ENCODE measurements at regions not wholly inside any gene's neighbourhood (a gene's known extent, or its start where the extent isn't known, plus 50 kb on each side); places are given as distances from the start of the nearest gene placed in this dataset.

- DNase-seq (ENCODE audit: low read depth in 2 of 2), result no peak
These were observed 258.9 kb upstream of the TLE4 start for GRCh38 chr9:79312686-79313421.

GRCh38 chr9:79325501-79325900 is 246.3 kb upstream of the TLE4 start:
- no peak for DNase-seq (ENCODE audit: low read depth in 2 of 2)

- DNase-seq (ENCODE audit: low read depth in 2 of 2), result no peak
These were observed 241.9 kb upstream of the TLE4 start for GRCh38 chr9:79329861-79330260.

DNA sequence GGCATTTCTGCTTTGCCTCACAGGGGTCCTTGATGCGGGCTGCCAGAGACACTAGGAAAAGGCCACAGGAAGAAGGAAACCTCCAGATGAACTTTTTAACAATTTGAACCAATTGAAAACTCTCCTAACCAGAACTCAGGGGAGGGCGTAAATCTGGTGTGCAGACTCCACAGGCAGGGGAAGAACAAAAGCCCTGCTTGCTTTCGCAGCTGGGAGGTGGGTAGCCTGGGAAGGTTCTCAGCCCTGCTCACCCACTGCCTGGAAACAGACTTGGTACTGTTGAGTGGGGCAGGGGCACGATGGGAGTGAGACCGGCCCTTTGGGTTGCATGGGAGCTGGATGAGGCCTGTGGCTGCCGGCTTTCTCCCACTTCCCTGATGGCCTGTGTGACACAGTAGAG is 237.8 kb upstream of the TLE4 start:
- no peak for DNase-seq (ENCODE audit: low read depth in 2 of 2)

- no peak for DNase-seq (ENCODE audit: low read depth in 2 of 2)
These were observed 237.1 kb upstream of the TLE4 start for GRCh38 chr9:79334711-79335110.

DNA sequence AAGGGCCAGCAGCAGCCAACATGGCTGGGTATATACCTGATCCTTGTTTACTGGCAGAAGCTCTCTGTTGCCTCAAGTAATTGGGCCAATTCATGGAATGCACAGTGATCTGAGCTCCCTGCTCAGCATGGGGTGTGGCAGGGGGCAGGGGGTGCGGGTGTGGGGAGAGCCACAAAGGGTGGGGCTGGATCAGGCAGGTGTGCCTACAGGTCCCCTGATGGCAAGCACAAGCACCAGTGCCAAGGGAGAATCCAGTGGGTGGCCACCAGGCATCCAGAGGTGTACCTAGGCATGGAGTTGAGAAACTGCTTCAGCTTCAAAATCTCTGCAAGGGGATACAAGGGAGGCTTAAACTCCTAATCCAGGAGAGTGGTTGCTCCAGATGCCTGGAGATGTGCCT is 235.8 kb upstream of the TLE4 start:
- DNase-seq (ENCODE audit: low read depth in 2 of 2), result no peak

GRCh38 chr9:79341561-79341960 is 230.2 kb upstream of the TLE4 start:
- DNase-seq (ENCODE audit: low read depth in 2 of 2), result no peak

GRCh38 chr9:79346350-79347020 is 225.3 kb upstream of the TLE4 start:
- no peak for DNase-seq (ENCODE audit: low read depth in 2 of 2)

- no peak for DNase-seq (ENCODE audit: low read depth in 2 of 2)
These were observed 219.4 kb upstream of the TLE4 start for GRCh38 chr9:79352322-79352721.

GRCh38 chr9:79353856-79354520 is 217.8 kb upstream of the TLE4 start:
- no peak for DNase-seq (ENCODE audit: low read depth in 2 of 2)

DNA sequence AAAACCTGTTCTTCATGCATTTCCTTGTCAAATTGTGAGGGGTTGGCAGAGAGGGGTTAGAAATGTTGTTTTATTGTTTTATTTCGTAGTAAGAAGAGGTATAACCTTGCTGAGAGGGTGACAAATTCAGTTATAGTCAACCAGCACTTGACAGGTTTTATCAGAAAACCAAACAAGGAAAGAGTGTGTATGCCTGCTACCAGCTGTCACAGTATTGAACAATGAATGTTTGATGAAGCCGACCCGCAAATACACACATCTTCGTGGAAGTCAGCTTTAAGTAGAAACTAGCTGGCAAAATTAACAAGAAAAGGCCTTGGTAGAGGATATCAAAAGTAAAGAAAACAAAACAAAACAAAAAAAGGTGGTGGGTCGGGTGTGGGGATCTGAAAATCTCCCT is 214.6 kb upstream of the TLE4 start:
- DNase-seq (ENCODE audit: low read depth in 2 of 2), result no peak

DNA sequence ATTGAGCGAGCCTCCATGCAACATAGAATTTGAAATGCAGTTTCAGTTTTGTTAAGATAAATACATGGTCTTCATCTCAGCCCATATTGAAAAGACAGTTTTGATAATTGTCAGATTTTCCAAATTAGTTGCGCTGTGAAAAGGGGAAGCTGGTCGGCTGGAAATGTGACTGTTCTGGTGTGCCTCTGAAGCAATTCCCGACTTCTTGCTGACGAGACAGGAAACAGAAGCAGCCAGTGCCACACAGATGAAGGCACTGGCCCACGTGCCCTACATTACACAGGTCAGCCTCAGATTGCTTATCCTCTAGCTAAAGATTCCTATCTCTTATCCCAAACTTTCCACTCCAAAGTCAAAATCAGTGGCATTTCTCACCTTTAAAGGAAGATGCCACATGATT is 214.1 kb upstream of the TLE4 start:
- no peak for DNase-seq (ENCODE audit: low read depth in 2 of 2)

DNA sequence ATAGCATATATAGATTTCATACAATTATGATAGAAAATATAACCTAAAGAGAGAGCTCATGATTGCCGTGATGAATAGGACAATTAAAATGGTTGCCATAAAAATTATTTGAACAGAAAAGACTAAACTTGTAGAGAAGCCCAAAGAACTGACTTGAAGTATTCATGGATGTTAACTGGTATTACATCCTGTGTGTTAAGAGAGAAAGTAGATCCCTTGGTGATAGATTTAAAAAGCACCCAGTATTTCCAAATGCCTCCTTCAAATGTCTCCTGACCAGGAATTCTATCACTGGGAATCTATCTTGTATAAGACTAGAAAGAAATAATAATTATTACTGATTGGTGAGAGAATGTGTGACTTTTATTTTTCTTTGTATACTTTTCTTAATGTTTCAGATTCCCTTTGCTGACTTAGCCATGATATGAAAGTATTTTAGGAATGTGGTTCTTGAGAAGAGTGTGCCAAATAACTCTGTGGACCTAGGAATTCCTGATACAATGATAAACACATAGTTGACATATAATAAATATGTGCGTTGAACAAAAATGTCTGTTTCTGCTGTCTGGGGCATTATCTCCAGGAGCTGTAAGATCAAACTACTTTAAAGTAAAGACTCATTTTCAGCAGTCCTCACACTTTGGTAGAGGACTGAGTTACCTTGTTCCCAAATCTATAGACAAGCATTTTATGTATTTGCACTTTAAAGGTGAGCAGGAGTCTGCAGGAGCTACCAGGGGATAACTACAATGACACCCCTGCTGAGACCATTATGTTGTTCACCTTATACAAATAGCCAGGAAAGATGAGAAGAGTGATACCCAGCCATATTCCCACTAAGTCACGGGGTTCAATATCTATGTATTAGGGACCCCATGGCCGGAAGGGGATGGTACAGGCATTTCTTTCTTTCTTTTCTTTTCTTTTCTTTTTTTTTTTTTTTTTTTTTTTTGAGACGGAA is 211.1 kb upstream of the TLE4 start:
- DNase-seq (ENCODE audit: low read depth in 2 of 2), result no peak

GRCh38 chr9:79362100-79363081 is 209.4 kb upstream of the TLE4 start:
- DNase-seq (ENCODE audit: low read depth in 2 of 2), result no peak

DNA sequence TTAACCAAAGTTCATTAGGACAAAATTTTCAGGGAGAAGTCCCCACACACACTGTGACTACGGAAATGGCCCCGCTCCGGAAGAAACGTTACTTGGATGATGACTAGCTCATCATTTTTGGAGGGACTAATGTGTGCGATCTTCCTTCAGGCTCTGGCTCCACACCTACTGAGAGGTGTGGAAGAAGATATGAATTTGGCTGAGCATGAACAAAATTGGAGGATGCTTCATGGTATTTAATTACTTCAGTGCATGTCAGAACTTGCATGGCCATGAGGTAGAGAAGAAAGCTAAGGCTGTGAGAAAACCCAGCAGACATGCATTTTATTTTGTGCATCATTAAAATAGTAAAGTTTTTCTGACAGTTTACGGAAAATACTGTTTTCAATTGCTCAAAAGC is 202.1 kb upstream of the TLE4 start:
- DNase-seq (ENCODE audit: low read depth in 2 of 2), result no peak

DNA sequence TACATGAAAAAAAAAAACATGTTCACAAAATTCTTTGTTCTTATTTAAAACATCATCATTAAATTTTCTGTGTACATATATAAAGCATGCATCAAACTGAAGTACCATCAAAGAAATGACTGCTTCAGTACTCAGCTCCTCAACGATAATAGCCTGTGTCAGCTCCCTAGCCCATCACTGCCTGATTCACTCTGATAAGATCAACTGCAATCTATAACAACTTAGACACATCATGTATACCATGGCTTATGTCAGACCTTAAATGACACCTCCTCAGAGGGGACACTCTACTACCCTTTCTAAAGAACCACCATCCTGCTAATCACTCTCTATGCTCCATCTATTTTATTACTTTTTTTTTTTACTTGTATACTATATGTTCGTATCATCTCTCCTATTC is 200.5 kb upstream of the TLE4 start:
- DNase-seq (ENCODE audit: low read depth in 2 of 2), result no peak

DNA sequence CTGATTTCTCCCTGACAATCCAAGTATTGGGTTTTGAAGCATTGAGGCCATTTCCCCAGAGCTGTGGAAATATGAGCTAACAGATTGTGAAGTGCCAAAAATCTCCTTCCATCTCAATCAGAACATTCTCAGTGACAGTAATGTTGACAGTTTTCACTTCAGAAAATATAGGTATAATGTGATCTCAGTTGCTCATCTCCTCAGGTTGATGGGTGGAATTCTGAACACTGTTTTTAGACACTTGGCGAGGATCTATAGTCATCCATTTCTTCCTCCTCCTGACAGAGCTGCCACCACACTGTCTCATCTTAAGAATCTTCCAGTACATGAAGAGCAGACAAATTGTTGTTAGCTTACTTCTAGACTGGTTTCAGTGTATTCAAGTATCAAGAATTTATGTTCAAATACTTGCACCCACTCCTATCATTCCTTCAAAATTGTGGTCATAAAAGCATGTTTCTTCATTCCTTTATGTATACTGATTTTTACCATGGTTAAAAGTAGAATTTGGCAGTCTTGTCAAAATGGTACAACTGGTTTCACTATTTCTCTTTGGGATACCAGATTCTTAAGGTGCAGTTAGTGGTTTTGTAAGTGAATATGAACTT is 199.7 kb upstream of the TLE4 start:
- no peak for DNase-seq (ENCODE audit: low read depth in 2 of 2)

- DNase-seq (ENCODE audit: low read depth in 2 of 2), result no peak
These were observed 194.4 kb upstream of the TLE4 start for GRCh38 chr9:79377339-79377855.

DNA sequence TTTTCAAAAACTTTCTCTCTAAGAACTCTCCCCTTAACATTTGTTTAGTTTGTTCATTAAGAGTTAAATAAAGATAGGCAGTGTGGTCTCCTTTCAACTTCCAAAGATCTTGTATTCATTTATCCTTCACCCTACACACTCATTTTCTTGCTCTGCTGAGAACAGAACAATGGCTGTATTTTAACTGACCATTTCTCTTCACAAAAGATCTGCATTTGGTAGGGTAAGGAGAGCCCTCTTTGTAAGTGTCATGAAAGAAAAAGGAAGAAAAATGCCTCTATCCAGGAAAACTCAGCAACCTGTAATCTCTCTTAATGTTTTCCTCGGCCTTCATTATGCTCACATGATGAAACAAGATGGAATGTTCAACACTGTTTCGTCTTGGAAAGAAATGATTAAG is 193.7 kb upstream of the TLE4 start:
- DNase-seq (ENCODE audit: low read depth in 2 of 2), result no peak

GRCh38 chr9:79382044-79382443 is 189.7 kb upstream of the TLE4 start:
- DNase-seq (ENCODE audit: low read depth in 2 of 2), result no peak

Measured in stimulated activated CD4-positive, alpha-beta T cell treated with anti-CD3 and anti-CD28 coated beads, Interleukin-1b, Interleukin-23, amount 100 ng/mL, for 4 hours (primary cell).